ENCODE measurements at regions not wholly inside any gene's neighbourhood (a gene's known extent, or its start where the extent isn't known, plus 50 kb on each side); places are given as distances from the start of the nearest gene placed in this dataset.

DNA sequence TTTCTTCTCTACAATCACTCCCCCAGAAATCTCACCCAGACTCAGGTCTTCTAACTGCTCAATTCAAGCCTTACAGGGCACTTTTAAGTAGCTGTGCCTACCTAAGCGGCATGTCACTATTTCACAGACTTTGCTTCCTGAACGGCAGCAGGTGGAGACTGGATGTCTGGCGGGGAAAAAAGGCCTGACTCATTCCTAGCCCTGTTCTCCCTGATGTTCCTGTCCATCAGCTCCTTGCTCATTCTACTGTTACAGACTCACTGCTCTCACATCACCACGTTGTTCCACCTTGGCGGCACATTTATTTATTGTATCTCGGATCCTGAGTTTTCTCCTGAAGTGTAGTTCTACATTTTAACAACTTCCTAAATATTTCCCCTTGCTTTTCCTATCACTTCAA, 52.6 kb upstream of the ATP11B start:
- no peaks in the 10 kb centered on the region for H3K36me3 ChIP-seq (ENCODE audit: insufficient read depth, low read length)
- H3K9me3 ChIP-seq (ENCODE audit: low read length): no peaks in the 10 kb centered on the region
- H3K4me3 ChIP-seq (ENCODE audit: low read depth in 1 of 2, low read length in 2 of 2): no peak overlapping the region
- peaks cover 0 to 4% of the 10 kb centered on the region in 2 donors for H3K27me3 ChIP-seq (ENCODE audit: control insufficient read depth in 1 of 2, insufficient read depth in 2 of 2, low read length in 2 of 2)
- no peak overlapping the region for H3K9ac ChIP-seq (ENCODE audit: low read length)
- H3K27ac ChIP-seq (ENCODE audit: low read depth, low read length): no peak overlapping the region
- no peaks in the 10 kb centered on the region for H3K4me1 ChIP-seq (ENCODE audit: insufficient read depth, low read length)

- H3K9me3 ChIP-seq (ENCODE audit: low read length): no peaks in the 10 kb centered on the region
- no peak overlapping the region for H3K27ac ChIP-seq (ENCODE audit: low read depth, low read length)
- no peak overlapping the region for H3K4me3 ChIP-seq (ENCODE audit: low read depth in 1 of 2, low read length in 2 of 2)
- no peaks in the 10 kb centered on the region for H3K4me1 ChIP-seq (ENCODE audit: insufficient read depth, low read length)
- no peaks in the 10 kb centered on the region for H3K36me3 ChIP-seq (ENCODE audit: insufficient read depth, low read length)
- no peak overlapping the region for H3K9ac ChIP-seq (ENCODE audit: low read length)
- peaks cover 0 to 4% of the 10 kb centered on the region in 2 donors for H3K27me3 ChIP-seq (ENCODE audit: control insufficient read depth in 1 of 2, insufficient read depth in 2 of 2, low read length in 2 of 2)
These were observed 52.1 kb upstream of the ATP11B start for GRCh38 chr3:182741214-182741613.
